Endothelial cell (in vitro differentiated cells): ENCODE measurements at regions not wholly inside any gene's neighbourhood (a gene's known extent, or its start where the extent isn't known, plus 50 kb on each side); places are given as distances from the start of the nearest gene placed in this dataset.

ENCODE experiments used
- DNase-seq: peaks from one replicate; pipeline ENCODE4 v3.0.0; 2021; ENCODE audit warnings: low spot score
- H3K27ac Mint-ChIP-seq: one replicate; pipeline ENCODE4 v1.8.0; 2021; ENCODE audit warnings: mixed read lengths, inconsistent platforms; ENCODE audit not compliant: unreplicated experiment
- H3K27me3 Mint-ChIP-seq: one replicate; pipeline ENCODE4 v1.8.0; 2021; ENCODE audit warnings: mild to moderate bottlenecking, moderate library complexity, mixed read lengths, inconsistent platforms; ENCODE audit not compliant: unreplicated experiment
- H3K36me3 Mint-ChIP-seq: one replicate; pipeline ENCODE4 v1.8.0; 2021; ENCODE audit warnings: mild to moderate bottlenecking, low read depth, mixed read lengths, inconsistent platforms; ENCODE audit not compliant: unreplicated experiment
- H3K4me1 Mint-ChIP-seq: one replicate; pipeline ENCODE4 v1.8.0; 2021; ENCODE audit warnings: mild to moderate bottlenecking, mixed read lengths, inconsistent platforms; ENCODE audit not compliant: unreplicated experiment
- H3K4me3 Mint-ChIP-seq: one replicate; pipeline ENCODE4 v1.8.0; 2021; ENCODE audit warnings: mild to moderate bottlenecking, mixed read lengths, inconsistent platforms; ENCODE audit not compliant: unreplicated experiment
- H3K9me3 Mint-ChIP-seq: one replicate; pipeline ENCODE4 v1.8.0; 2021; ENCODE audit warnings: mixed read lengths, inconsistent platforms; ENCODE audit not compliant: unreplicated experiment
- TF ChIP-seq, protein P1 (sequence below): fragments of 200-600 bp; sonication (generic); IDR thresholded peaks from one replicate; pipeline ENCODE4 v1.5.0; 2021; ENCODE audit warnings: antibody characterized with exemption; ENCODE audit not compliant: unreplicated experiment

- Mint-ChIP-seq H3K4me1 (no peaks in the 10 kb centered on the region), H3K36me3 (no peaks in the 10 kb centered on the region), H3K27ac (no peak overlapping the region), H3K4me3 (no peak overlapping the region), H3K9me3 (peaks cover 4% of the 10 kb centered on the region), H3K27me3 (peaks cover 2% of the 10 kb centered on the region)
- TF ChIP-seq, protein P1, sequence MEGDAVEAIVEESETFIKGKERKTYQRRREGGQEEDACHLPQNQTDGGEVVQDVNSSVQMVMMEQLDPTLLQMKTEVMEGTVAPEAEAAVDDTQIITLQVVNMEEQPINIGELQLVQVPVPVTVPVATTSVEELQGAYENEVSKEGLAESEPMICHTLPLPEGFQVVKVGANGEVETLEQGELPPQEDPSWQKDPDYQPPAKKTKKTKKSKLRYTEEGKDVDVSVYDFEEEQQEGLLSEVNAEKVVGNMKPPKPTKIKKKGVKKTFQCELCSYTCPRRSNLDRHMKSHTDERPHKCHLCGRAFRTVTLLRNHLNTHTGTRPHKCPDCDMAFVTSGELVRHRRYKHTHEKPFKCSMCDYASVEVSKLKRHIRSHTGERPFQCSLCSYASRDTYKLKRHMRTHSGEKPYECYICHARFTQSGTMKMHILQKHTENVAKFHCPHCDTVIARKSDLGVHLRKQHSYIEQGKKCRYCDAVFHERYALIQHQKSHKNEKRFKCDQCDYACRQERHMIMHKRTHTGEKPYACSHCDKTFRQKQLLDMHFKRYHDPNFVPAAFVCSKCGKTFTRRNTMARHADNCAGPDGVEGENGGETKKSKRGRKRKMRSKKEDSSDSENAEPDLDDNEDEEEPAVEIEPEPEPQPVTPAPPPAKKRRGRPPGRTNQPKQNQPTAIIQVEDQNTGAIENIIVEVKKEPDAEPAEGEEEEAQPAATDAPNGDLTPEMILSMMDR, result no peak
- no peak for DNase-seq
Measured at GRCh38 chr20:4507288-4507719, 179.0 kb upstream of the PRNP start.

DNA sequence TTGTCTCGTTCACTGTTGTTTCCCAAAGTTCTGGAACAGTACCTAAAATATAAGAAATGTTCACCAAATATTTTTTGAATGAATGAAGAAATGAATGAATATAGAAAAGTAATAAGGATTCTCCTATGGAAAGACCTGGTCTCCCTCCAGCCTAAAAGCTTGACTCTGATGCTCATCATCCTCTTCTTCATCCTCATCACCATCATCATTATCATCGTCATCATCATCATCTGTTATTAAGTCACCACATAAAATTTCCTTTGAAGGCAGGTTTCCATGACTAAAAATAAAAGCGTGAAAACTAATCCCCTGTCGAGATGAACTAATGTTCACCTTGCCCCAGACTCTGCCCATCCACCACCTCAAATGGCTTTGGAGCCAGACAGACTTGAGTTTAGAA is 181.4 kb upstream of the PRNP start:
- H3K9me3 Mint-ChIP-seq, result peaks cover 4% of the 10 kb centered on the region
- TF ChIP-seq, protein P1, result no peak
- H3K27ac Mint-ChIP-seq, result no peak overlapping the region
- DNase-seq, result no peak
- H3K36me3 Mint-ChIP-seq, result no peaks in the 10 kb centered on the region
- H3K4me3 Mint-ChIP-seq, result no peak overlapping the region
- H3K4me1 Mint-ChIP-seq, result no peaks in the 10 kb centered on the region
- peaks cover 2% of the 10 kb centered on the region for H3K27me3 Mint-ChIP-seq

- peaks cover 4% of the 10 kb centered on the region for H3K9me3 Mint-ChIP-seq
- TF ChIP-seq, protein P1, result no peak
- peaks cover 2% of the 10 kb centered on the region for H3K27me3 Mint-ChIP-seq
- H3K27ac Mint-ChIP-seq, result no peak overlapping the region
- H3K4me3 Mint-ChIP-seq, result no peak overlapping the region
- no peaks in the 10 kb centered on the region for H3K4me1 Mint-ChIP-seq
- no peak for DNase-seq
- no peaks in the 10 kb centered on the region for H3K36me3 Mint-ChIP-seq
Measured at GRCh38 chr20:4502756-4503155, 183.5 kb upstream of the PRNP start.

DNA sequence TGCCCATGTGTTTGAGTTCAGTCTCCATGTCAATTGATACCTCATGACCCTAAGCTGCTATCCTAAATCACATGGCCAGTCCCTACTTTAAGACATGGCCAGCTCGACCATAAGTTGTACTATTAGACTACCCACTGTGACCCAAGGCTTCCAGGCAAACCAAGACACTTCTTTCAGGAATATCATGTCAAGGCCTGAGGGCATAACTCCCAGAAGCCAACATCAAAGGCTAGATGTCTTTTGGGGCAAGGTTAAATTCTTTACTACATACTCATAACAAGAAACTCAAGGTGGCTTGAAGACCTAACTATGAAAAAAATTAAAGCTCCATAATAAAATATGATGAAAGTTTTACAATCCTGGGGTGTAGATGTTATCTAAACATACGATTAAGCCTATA is 192.9 kb upstream of the PRNP start:
- no peak overlapping the region for H3K27ac Mint-ChIP-seq
- TF ChIP-seq, protein P1, result no peak
- no peaks in the 10 kb centered on the region for H3K36me3 Mint-ChIP-seq
- H3K9me3 Mint-ChIP-seq, result no peaks in the 10 kb centered on the region
- H3K27me3 Mint-ChIP-seq, result peaks cover 4% of the 10 kb centered on the region
- no peak for DNase-seq
- no peaks in the 10 kb centered on the region for H3K4me1 Mint-ChIP-seq
- H3K4me3 Mint-ChIP-seq, result no peak overlapping the region

DNA sequence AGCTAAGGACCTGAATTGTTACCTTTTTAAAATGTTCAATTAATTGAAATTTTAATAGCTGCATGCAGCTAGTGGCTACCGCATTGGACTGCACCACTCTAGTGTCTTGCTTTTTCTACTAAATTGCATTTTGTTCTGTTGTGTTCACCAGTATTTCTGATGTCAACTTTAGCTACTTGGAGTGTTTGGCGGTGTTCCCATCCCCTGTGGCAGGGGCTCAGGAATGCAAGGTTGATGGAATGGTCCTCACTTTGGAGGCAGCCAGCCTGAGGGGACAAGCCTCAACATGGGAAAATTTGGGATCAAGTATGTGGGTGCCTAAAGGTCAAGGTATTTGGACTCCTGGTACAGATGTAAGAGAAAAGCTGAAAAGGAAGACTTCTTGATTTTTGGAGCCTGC is 194.6 kb upstream of the PRNP start:
- DNase-seq, result no peak
- no peak overlapping the region for H3K4me3 Mint-ChIP-seq
- TF ChIP-seq, protein P1, result no peak

More for the DNA sequence above, 194.6 kb upstream of the PRNP start:
- no peaks in the 10 kb centered on the region for H3K36me3 Mint-ChIP-seq
- no peak overlapping the region for H3K27ac Mint-ChIP-seq
- H3K9me3 Mint-ChIP-seq, result no peaks in the 10 kb centered on the region
- no peaks in the 10 kb centered on the region for H3K4me1 Mint-ChIP-seq
- H3K27me3 Mint-ChIP-seq, result peaks cover 4% of the 10 kb centered on the region
